Bronchial epithelial cell (primary cell): ENCODE measurements at regions not wholly inside any gene's neighbourhood (a gene's known extent, or its start where the extent isn't known, plus 50 kb on each side); places are given as distances from the start of the nearest gene placed in this dataset.
A peak's percentile ranks its signal among the peaks of the same experiment; 100 is the strongest.

Source experiments
- DNase-seq: peaks from one replicate; pipeline ENCODE4 v3.0.0-alpha.2; 2010; ENCODE audit warnings: low read depth
- FAIRE-seq: peaks from 2 replicates; lab custom pipeline; 2011; peaks lifted over from hg19 to GRCh38; lab: Jason Lieb, UNC
- H3K27me3 ChIP-seq: 2 replicates; pipeline ENCODE4 v1.5.1; 2011; ENCODE audit warnings: low read length; ENCODE audit not compliant: control insufficient read depth, insufficient read depth
- H3K36me3 ChIP-seq: 2 replicates; pipeline ENCODE4 v1.5.1; 2011; ENCODE audit warnings: low read length; ENCODE audit not compliant: control insufficient read depth, insufficient read depth
- H3K4me3 ChIP-seq: 2 replicates; pipeline ENCODE4 v1.5.1; 2011; ENCODE audit warnings: mild to moderate bottlenecking, low read depth, low read length, control low read depth
- TF ChIP-seq, protein P1 (sequence below): IDR thresholded peaks from 2 replicates; pipeline ENCODE4 v1.5.1; 2011; ENCODE audit warnings: mild to moderate bottlenecking, moderate library complexity, low read length, control low read depth, inconsistent platforms; ENCODE audit not compliant: insufficient read depth, severe bottlenecking

DNA sequence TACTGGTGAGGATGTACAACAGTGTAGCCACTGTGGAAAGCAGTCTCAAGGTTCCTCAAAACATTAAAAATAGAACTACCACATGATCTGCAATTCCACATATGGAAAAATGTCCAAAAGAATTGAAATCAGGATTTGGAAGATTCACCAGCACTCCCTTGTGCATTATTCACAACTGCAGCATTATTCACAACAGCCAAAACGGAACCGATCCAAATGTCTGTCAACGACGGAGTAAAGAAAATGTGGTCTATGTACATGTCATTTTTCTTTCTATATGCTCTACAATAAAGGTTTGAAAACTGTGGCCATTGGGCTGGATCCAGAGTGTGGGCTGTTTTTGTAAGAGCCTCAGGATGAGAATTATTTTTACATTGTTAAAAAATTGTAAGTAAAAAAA is 1206.1 kb upstream of the CELF2 start:
- no peak overlapping the region for H3K4me3 ChIP-seq
- no peak for DNase-seq
- TF ChIP-seq, protein P1, sequence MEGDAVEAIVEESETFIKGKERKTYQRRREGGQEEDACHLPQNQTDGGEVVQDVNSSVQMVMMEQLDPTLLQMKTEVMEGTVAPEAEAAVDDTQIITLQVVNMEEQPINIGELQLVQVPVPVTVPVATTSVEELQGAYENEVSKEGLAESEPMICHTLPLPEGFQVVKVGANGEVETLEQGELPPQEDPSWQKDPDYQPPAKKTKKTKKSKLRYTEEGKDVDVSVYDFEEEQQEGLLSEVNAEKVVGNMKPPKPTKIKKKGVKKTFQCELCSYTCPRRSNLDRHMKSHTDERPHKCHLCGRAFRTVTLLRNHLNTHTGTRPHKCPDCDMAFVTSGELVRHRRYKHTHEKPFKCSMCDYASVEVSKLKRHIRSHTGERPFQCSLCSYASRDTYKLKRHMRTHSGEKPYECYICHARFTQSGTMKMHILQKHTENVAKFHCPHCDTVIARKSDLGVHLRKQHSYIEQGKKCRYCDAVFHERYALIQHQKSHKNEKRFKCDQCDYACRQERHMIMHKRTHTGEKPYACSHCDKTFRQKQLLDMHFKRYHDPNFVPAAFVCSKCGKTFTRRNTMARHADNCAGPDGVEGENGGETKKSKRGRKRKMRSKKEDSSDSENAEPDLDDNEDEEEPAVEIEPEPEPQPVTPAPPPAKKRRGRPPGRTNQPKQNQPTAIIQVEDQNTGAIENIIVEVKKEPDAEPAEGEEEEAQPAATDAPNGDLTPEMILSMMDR = no peak
- H3K27me3 ChIP-seq = no peaks in the 10 kb centered on the region
- no peaks in the 10 kb centered on the region for H3K36me3 ChIP-seq
- FAIRE-seq = no peak

DNA sequence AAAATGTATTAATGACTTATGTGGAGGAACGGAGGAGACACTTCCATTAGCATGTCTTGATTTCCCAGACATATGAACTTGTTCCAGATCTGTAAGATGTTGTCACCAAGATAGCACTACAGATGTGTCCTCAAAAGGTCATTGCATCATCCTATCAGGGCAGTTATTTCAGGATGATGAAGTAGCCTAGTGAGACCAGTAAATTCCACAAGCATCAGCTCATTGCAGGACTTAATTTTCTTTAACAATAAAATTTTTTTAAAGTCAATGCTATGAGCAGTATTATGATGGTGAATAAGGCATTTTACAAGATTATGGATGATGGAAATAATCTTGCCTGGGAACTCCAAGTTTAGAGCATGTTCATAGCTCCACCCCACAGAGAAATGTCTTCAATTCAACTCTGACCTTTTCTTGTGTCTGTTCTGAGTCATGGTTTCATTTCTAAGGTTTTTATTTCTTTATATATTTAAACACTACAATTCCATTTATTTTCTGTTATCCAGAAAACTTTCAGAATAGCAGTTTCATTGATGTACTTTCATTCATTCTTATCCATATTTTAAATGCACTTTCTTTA is 1203.3 kb upstream of the CELF2 start:
- DNase-seq (no peak), FAIRE-seq (no peak)
- Histone ChIP-seq H3K27me3 (no peaks in the 10 kb centered on the region), H3K36me3 (no peaks in the 10 kb centered on the region), H3K4me3 (no peak overlapping the region)
- TF ChIP-seq, protein P1 = no peak

DNA sequence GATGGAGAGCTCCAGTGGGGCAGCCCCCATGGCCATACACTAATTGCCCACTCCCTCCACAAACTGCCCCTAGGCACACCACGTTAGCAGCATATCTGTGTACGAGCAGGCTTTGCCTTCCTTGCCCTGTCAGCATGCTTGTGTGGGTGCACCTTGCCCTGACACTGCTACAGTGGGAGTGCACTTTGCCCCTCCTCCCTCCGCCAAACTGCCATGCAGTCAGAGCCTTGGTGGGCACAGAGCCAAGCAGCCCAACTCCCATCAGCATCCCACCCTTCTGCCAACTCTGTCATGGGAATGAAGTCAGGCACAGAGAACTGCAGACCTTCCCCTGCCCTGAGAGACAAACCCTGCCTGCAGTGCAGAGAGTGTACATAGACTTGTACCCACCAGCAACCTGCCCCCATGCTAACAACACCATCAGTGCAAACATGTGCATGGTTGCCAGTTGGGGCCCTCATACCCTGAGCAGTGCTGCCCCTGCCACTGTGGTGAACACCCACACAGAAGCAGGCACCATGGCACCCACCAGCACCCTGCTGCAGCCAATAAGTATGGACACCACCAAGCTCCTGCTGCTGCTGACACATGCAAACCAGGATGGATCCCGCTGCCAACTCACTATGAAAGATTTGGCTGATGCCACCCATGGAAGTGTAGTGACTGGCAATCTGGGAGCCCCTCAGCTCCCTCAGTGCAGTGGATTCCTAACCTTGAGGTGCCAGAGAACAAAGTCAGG is 1197.7 kb upstream of the CELF2 start:
- peak; percentile 58 for FAIRE-seq
- H3K36me3 ChIP-seq = no peaks in the 10 kb centered on the region
- no peaks in the 10 kb centered on the region for H3K27me3 ChIP-seq
- H3K4me3 ChIP-seq = no peak overlapping the region
- TF ChIP-seq, protein P1 = no peak
- no peak for DNase-seq

DNA sequence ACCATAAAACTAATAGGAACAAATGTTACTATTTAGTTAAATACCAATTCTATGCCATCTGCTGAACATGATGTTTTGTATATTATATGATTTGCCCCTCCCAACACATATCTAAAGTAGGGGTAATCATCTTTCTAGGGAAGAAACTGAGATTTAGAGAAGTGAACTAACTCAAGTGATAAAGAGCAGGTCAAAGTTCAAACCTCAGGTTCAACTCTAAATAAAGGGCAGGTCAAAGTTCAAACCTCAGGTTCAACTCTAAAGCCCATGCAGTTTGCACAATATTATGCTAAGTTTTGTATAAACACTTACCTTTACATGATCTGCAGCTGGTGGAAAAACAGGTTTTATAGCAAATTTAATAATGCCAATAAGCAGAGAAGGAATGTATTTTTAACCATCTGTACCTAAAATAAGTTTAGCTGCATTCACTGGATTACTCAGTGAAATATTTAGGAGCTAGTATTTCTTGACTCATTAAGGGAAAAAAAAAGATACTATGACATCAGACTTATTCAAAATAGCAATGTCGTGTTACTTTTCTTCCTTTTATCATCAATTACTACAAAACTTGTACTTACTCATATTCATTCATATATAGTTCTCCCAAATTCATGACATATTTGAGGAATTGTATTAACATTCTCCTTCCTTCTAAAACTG is 1194.3 kb upstream of the CELF2 start:
- DNase-seq = peak; percentile 56
- TF ChIP-seq, protein P1 = no peak
- Histone ChIP-seq H3K4me3 (no peak overlapping the region), H3K27me3 (no peaks in the 10 kb centered on the region), H3K36me3 (no peaks in the 10 kb centered on the region)
- FAIRE-seq = no peak

DNA sequence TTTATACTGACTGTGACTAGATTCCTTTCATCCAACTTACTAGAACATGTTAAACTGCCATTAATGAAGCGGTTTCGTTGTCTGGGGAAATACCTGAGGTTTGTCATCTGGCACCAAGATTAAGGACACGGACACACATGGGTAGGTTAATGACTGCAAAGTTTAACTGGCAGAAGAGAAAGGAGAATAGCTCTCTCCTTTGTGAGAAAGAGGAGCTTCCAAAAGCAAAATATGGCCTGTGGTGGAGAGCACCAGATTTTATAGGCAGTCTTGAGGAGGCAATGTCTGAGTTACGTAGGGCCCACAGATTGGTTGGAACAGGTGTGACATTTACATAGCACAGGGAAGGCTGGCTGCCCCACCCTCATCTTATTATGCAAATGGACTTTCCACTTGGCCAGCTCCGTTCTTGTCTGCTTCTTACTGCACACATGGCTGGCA is 1193.0 kb upstream of the CELF2 start:
- TF ChIP-seq, protein P1 = no peak
- FAIRE-seq = no peak
- Histone ChIP-seq H3K27me3 (no peaks in the 10 kb centered on the region), H3K36me3 (no peaks in the 10 kb centered on the region), H3K4me3 (no peak overlapping the region)
- DNase-seq = peak; percentile 32
